ENCODE measurements at regions not wholly inside any gene's neighbourhood (a gene's known extent, or its start where the extent isn't known, plus 50 kb on each side); places are given as distances from the start of the nearest gene placed in this dataset.

- no peaks in the 10 kb centered on the region for H3K9me3 ChIP-seq (ENCODE audit: low read length)
- no peaks in the 10 kb centered on the region for H3F3A ChIP-seq (ENCODE audit: insufficient read depth, low read length)
- no peaks in the 10 kb centered on the region for H3K36me3 ChIP-seq (ENCODE audit: insufficient read depth, low read length)
- no peaks in the 10 kb centered on the region for H4K20me1 ChIP-seq (ENCODE audit: insufficient read depth, low read length)
- H3K4me3 ChIP-seq (ENCODE audit: low read depth, low read length, poor library complexity, severe bottlenecking): no peak overlapping the region
- no peaks in the 10 kb centered on the region for H3K9me2 ChIP-seq (ENCODE audit: low read depth, low read length)
- no peak overlapping the region for H3K9ac ChIP-seq (ENCODE audit: low read length)
- TF ChIP-seq CTCF (IDR thresholded peaks at IDR 0.05; ENCODE audit: low read length) (no peak), EZH2 (IDR thresholded peaks at IDR 0.05; ENCODE audit: borderline replicate concordance, low read length) (no peak)
- no peaks in the 10 kb centered on the region for H3K27me3 ChIP-seq (ENCODE audit: insufficient read depth, low read length)
- H3K27ac ChIP-seq (ENCODE audit: low read depth, low read length, poor library complexity, severe bottlenecking): no peak overlapping the region
- H3K4me1 ChIP-seq (ENCODE audit: insufficient read depth, low read length, severe bottlenecking): no peaks in the 10 kb centered on the region
- no peak overlapping the region for H3K4me2 ChIP-seq (ENCODE audit: low read length)
- no peaks in the 10 kb centered on the region for H3K79me2 ChIP-seq (ENCODE audit: insufficient read depth, low read length)
- H2AFZ ChIP-seq (ENCODE audit: low read length): no peak overlapping the region
These were observed 380.1 kb upstream of the RIOK2 start for GRCh38 chr5:97563050-97563657.

GRCh38 chr5:97568382-97568781, 385.3 kb upstream of the RIOK2 start:
- no peaks in the 10 kb centered on the region for H3K27me3 ChIP-seq (ENCODE audit: insufficient read depth, low read length)
- H2AFZ ChIP-seq (ENCODE audit: low read length): no peak overlapping the region
- H3K4me2 ChIP-seq (ENCODE audit: low read length): no peak overlapping the region
- no peak overlapping the region for H3K9ac ChIP-seq (ENCODE audit: low read length)
- no peaks in the 10 kb centered on the region for H4K20me1 ChIP-seq (ENCODE audit: insufficient read depth, low read length)
- no peak overlapping the region for H3K27ac ChIP-seq (ENCODE audit: low read depth, low read length, poor library complexity, severe bottlenecking)
- no peaks in the 10 kb centered on the region for H3K79me2 ChIP-seq (ENCODE audit: insufficient read depth, low read length)
- H3K9me3 ChIP-seq (ENCODE audit: low read length): no peaks in the 10 kb centered on the region
- no peaks in the 10 kb centered on the region for H3F3A ChIP-seq (ENCODE audit: insufficient read depth, low read length)
- H3K36me3 ChIP-seq (ENCODE audit: insufficient read depth, low read length): no peaks in the 10 kb centered on the region
- no peaks in the 10 kb centered on the region for H3K9me2 ChIP-seq (ENCODE audit: low read depth, low read length)
- no peak for TF ChIP-seq CTCF (IDR thresholded peaks at IDR 0.05; ENCODE audit: low read length)
- no peak for TF ChIP-seq EZH2 (IDR thresholded peaks at IDR 0.05; ENCODE audit: borderline replicate concordance, low read length)
- H3K4me1 ChIP-seq (ENCODE audit: insufficient read depth, low read length, severe bottlenecking): no peaks in the 10 kb centered on the region
- H3K4me3 ChIP-seq (ENCODE audit: low read depth, low read length, poor library complexity, severe bottlenecking): no peak overlapping the region

GRCh38 chr5:97570242-97570641, 387.2 kb upstream of the RIOK2 start:
- H2AFZ ChIP-seq (ENCODE audit: low read length): no peak overlapping the region
- no peaks in the 10 kb centered on the region for H3K79me2 ChIP-seq (ENCODE audit: insufficient read depth, low read length)
- no peaks in the 10 kb centered on the region for H3K4me1 ChIP-seq (ENCODE audit: insufficient read depth, low read length, severe bottlenecking)
- H3K9ac ChIP-seq (ENCODE audit: low read length): no peak overlapping the region
- no peaks in the 10 kb centered on the region for H3F3A ChIP-seq (ENCODE audit: insufficient read depth, low read length)
- no peaks in the 10 kb centered on the region for H3K9me3 ChIP-seq (ENCODE audit: low read length)
- H3K9me2 ChIP-seq (ENCODE audit: low read depth, low read length): no peaks in the 10 kb centered on the region
- no peaks in the 10 kb centered on the region for H4K20me1 ChIP-seq (ENCODE audit: insufficient read depth, low read length)
- no peak for TF ChIP-seq EZH2 (IDR thresholded peaks at IDR 0.05; ENCODE audit: borderline replicate concordance, low read length)
- TF ChIP-seq CTCF (IDR thresholded peaks at IDR 0.05; ENCODE audit: low read length): no peak
- H3K27ac ChIP-seq (ENCODE audit: low read depth, low read length, poor library complexity, severe bottlenecking): no peak overlapping the region
- H3K36me3 ChIP-seq (ENCODE audit: insufficient read depth, low read length): no peaks in the 10 kb centered on the region
- H3K27me3 ChIP-seq (ENCODE audit: insufficient read depth, low read length): no peaks in the 10 kb centered on the region
- H3K4me3 ChIP-seq (ENCODE audit: low read depth, low read length, poor library complexity, severe bottlenecking): no peak overlapping the region
- H3K4me2 ChIP-seq (ENCODE audit: low read length): no peak overlapping the region

All from OCI-LY1 (cell line).